A549 (cell line): ENCODE measurements at regions not wholly inside any gene's neighbourhood (a gene's known extent, or its start where the extent isn't known, plus 50 kb on each side); places are given as distances from the start of the nearest gene placed in this dataset.

Experiments used
- ATAC-seq, 2 experiments: fragments of 200-7000 bp in 1 of 2; fragments of >200 bp in 1 of 2; cut with Nextera tagmentation in 1 of 2; cut with Tn5 transposase in 1 of 2; 3 replicates each; pipeline versions ENCODE4 v1.8.0 to v1.9.1; 2018 to 2020; ENCODE audit warnings: mild to moderate bottlenecking in 1 of 2, moderate library complexity in 1 of 2
- CTCF ChIA-PET: fragments of 300-600 bp; sonication (Branson Sonifier 250); formaldehyde crosslinking; extraction: SDS; loops from one replicate; lab custom pipeline; 2021; ENCODE audit warnings: antibody characterized with exemption, inconsistent platforms; lab: Yijun Ruan, JAX
- POLR2A ChIA-PET: fragments of 350-600 bp; formaldehyde crosslinking; extraction: SDS; loops from one replicate; lab custom pipeline; 2021; ENCODE audit warnings: antibody characterized with exemption, inconsistent platforms; lab: Yijun Ruan, JAX
- DNase-seq, 2 experiments: peaks; one replicate each; pipeline versions ENCODE4 v3.0.0 to v3.0.0-alpha.2; 2011 to 2016; ENCODE audit warnings: low read depth in 1 of 2, low spot score in 1 of 2
- FAIRE-seq: peaks from 2 replicates; lab custom pipeline; 2011; peaks lifted over from hg19 to GRCh38; lab: Jason Lieb, UNC
- H3K27ac ChIP-seq, 2 experiments: fragments of >200 bp; sonication (Bioruptor Twin); formaldehyde crosslinking; 3 replicates each; pipeline ENCODE4 v1.5.1; 2016 to 2017
- H3K4me1 ChIP-seq: fragments of >200 bp; sonication (Bioruptor Twin); formaldehyde crosslinking; 3 replicates; pipeline ENCODE4 v1.6.1; 2016
- H3K4me2 ChIP-seq: fragments of >200 bp; sonication (Bioruptor Twin); formaldehyde crosslinking; 3 replicates; pipeline ENCODE4 v1.6.1; 2016
- H3K4me3 ChIP-seq: fragments of >200 bp; sonication (Bioruptor Twin); formaldehyde crosslinking; 3 replicates; pipeline ENCODE4 v1.5.1; 2016
- H3K9me3 ChIP-seq: fragments of >200 bp; sonication (Bioruptor Twin); formaldehyde crosslinking; 3 replicates; pipeline ENCODE4 v1.6.1; 2016
- BHLHE40 ChIP-seq: IDR thresholded peaks from 2 replicates; pipeline ENCODE4 v1.6.1; 2012; ENCODE audit warnings: low read depth, low read length, inconsistent platforms
- CBX8 ChIP-seq: fragments of 200-600 bp; sonication (generic); IDR thresholded peaks from 2 replicates; pipeline ENCODE4 v1.6.1; 2016
- CHD2 ChIP-seq: fragments of 150-350 bp; IDR thresholded peaks from 2 replicates; pipeline ENCODE4 v1.6.1; 2014; ENCODE audit warnings: low read length; ENCODE audit not compliant: partially characterized antibody
- EHF ChIP-seq: fragments of 250-450 bp; sonication (Bioruptor Pico); IDR thresholded peaks from 2 replicates; pipeline ENCODE4 v1.5.0; 2020; ENCODE audit warnings: mild to moderate bottlenecking
- EHMT2 ChIP-seq: fragments of 200-600 bp; sonication (generic); IDR thresholded peaks from 2 replicates; pipeline ENCODE4 v1.6.1; 2016; ENCODE audit warnings: antibody characterized with exemption, low read depth, mild to moderate bottlenecking, moderate library complexity
- GATA3 ChIP-seq: IDR thresholded peaks from 2 replicates; pipeline ENCODE4 v1.6.1; 2012; ENCODE audit warnings: borderline replicate concordance
- HEYL ChIP-seq: fragments of 250-450 bp; sonication (Bioruptor Pico); IDR thresholded peaks from 2 replicates; pipeline ENCODE4 v1.8.0; 2021; ENCODE audit warnings: mild to moderate bottlenecking, moderate library complexity
- HOXB13 ChIP-seq: fragments of 250-450 bp; sonication (Bioruptor Pico); IDR thresholded peaks from 2 replicates; pipeline ENCODE4 v1.5.0; 2020; ENCODE audit warnings: low read depth, mild to moderate bottlenecking, moderate library complexity
- MYC ChIP-seq: IDR thresholded peaks from 2 replicates; pipeline ENCODE4 v1.6.1; 2012; ENCODE audit warnings: mild to moderate bottlenecking, inconsistent platforms, low read length, improper control_type of control experiment, borderline replicate concordance
- NR3C1 ChIP-seq: fragments of >200 bp; sonication (Bioruptor Twin); formaldehyde crosslinking; IDR thresholded peaks from 3 replicates; pipeline ENCODE4 v1.6.1; 2017
- PHF8 ChIP-seq: fragments of 200-600 bp; sonication (generic); IDR thresholded peaks from 2 replicates; pipeline ENCODE4 v1.6.1; 2016; ENCODE audit warnings: low read depth, mild to moderate bottlenecking, antibody characterized with exemption, moderate library complexity, borderline replicate concordance
- RAD21 ChIP-seq, 2 experiments: fragments of >200 bp in 1 of 2; sonication (Bioruptor Twin) in 1 of 2; formaldehyde crosslinking in 1 of 2; IDR thresholded peaks in 1 of 2; conservative IDR thresholded peaks in 1 of 2; 2 replicates in 1 of 2; 3 replicates in 1 of 2; pipeline ENCODE4 v1.6.1; 2012 to 2018; ENCODE audit warnings: inconsistent platforms in 1 of 2
- RARB ChIP-seq: fragments of 250-450 bp; sonication (Bioruptor Pico); IDR thresholded peaks from 2 replicates; pipeline ENCODE4 v1.8.0; 2021; ENCODE audit warnings: mild to moderate bottlenecking, moderate library complexity
- RFX5 ChIP-seq: fragments of 450-650 bp; IDR thresholded peaks from 2 replicates; pipeline ENCODE4 v1.7.1; 2014; ENCODE audit warnings: antibody characterized with exemption, mild to moderate bottlenecking, moderate library complexity
- RNF2 ChIP-seq: fragments of 200-600 bp; sonication (generic); IDR thresholded peaks from 2 replicates; pipeline ENCODE4 v1.6.1; 2016; ENCODE audit warnings: low read depth, mild to moderate bottlenecking, antibody characterized with exemption, moderate library complexity, borderline replicate concordance
- ZC3H11A ChIP-seq: fragments of 450-650 bp; IDR thresholded peaks from 2 replicates; pipeline ENCODE4 v1.6.1; 2014; ENCODE audit warnings: antibody characterized with exemption, mild to moderate bottlenecking
- ZFP36 ChIP-seq: fragments of 450-650 bp; IDR thresholded peaks from 2 replicates; pipeline ENCODE4 v1.6.1; 2014; ENCODE audit warnings: borderline replicate concordance; ENCODE audit not compliant: partially characterized antibody
- WGBS: methylation state at CpG from one replicate; pipeline ENCODE4 v1.1.6; 2017; ENCODE audit errors: missing lambda C conversion rate; 5-methylcytosine and 5-hydroxymethylcytosine counted together
- TF ChIP-seq, protein P1 (sequence below): fragments of >200 bp; sonication (Bioruptor Twin); formaldehyde crosslinking; IDR thresholded peaks from 3 replicates; pipeline ENCODE4 v1.6.1; 2016
- TF ChIP-seq, protein P2 (sequence below): IDR thresholded peaks from 2 replicates; pipeline ENCODE4 v1.6.1; 2012
- TF ChIP-seq, protein P3 (sequence below): fragments of 250-450 bp; sonication (Bioruptor Pico); IDR thresholded peaks from 2 replicates; pipeline ENCODE4 v1.5.0; 2021; ENCODE audit warnings: mild to moderate bottlenecking, moderate library complexity, borderline replicate concordance
- TF ChIP-seq, protein P4 (sequence below): fragments of 150-350 bp; IDR thresholded peaks from 2 replicates; pipeline ENCODE4 v1.6.1; 2014; ENCODE audit warnings: low read depth, mild to moderate bottlenecking, low read length
- TF ChIP-seq, protein P5 (sequence below): IDR thresholded peaks from 2 replicates; pipeline ENCODE4 v1.6.1; 2012
- TF ChIP-seq, protein P6 (sequence below): fragments of >200 bp; sonication (Bioruptor Twin); formaldehyde crosslinking; IDR thresholded peaks from 3 replicates; pipeline ENCODE4 v1.5.1; 2016
- TF ChIP-seq, protein P7 (sequence below): IDR thresholded peaks from 2 replicates; pipeline ENCODE4 v1.6.1; 2012; ENCODE audit warnings: low read depth, borderline replicate concordance

DNA sequence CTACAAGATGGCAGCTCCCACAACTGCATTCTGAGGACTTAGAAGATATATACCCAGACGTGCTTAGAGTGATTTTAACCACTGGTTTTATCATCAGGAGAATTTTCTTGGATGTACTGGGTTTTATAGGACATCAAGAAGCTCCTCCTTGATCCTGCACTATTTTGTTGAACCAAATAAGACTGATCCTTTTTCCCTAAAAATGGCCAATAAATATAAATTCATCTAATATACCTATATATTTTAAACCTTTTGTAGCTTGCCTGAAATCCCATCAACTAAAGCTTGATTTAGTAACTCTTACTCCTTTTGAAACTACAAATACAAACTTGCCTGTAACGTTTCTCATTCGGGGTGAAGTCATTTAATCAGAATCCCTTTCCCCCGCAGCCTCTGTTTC, 849.4 kb upstream of the ADAMTS5 start (continued):
- TF ChIP-seq, protein P1, sequence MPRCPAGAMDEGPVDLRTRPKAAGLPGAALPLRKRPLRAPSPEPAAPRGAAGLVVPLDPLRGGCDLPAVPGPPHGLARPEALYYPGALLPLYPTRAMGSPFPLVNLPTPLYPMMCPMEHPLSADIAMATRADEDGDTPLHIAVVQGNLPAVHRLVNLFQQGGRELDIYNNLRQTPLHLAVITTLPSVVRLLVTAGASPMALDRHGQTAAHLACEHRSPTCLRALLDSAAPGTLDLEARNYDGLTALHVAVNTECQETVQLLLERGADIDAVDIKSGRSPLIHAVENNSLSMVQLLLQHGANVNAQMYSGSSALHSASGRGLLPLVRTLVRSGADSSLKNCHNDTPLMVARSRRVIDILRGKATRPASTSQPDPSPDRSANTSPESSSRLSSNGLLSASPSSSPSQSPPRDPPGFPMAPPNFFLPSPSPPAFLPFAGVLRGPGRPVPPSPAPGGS, result no peak
- TF ChIP-seq RARB (CRISPR knock-in tag), result no peak
- TF ChIP-seq PHF8, result no peak
- no peak for TF ChIP-seq GATA3
- no peak for TF ChIP-seq CBX8
- TF ChIP-seq, all 56 proteins: peak for 0

DNA sequence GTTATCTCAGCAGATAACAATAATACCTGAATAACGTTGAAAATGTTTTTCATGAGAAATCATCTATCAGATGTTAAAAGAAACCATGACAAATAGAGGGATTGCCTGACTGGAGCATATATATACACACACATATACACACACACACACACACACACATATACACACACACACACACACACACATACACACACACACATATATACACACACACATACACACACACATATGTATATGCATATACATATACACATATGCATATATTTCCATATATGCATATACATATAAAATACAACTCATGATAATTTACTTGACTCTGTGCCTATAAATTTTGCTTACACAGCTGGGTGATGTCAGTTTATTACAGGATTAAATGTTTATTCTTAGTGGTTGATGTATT, 847.3 kb upstream of the ADAMTS5 start:
- Histone ChIP-seq H3K4me3 (no peak overlapping the region), H3K4me2 (no peak overlapping the region), H3K9me3 (no peaks in the 10 kb centered on the region), H3K4me1 (no peaks in the 10 kb centered on the region), H3K27ac (no peak overlapping the region)
- DNase-seq, result no peak
- ATAC-seq, result no peak
- no peak for FAIRE-seq
- TF ChIP-seq, protein P2, sequence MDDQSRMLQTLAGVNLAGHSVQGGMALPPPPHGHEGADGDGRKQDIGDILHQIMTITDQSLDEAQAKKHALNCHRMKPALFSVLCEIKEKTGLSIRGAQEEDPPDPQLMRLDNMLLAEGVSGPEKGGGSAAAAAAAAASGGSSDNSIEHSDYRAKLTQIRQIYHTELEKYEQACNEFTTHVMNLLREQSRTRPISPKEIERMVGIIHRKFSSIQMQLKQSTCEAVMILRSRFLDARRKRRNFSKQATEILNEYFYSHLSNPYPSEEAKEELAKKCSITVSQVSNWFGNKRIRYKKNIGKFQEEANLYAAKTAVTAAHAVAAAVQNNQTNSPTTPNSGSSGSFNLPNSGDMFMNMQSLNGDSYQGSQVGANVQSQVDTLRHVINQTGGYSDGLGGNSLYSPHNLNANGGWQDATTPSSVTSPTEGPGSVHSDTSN, result no peak
- TF ChIP-seq EHF (CRISPR knock-in tag) (no peak), GATA3 (no peak), RNF2 (no peak), CHD2 (no peak), MYC (no peak), EHMT2 (no peak), RAD21 (conservative IDR thresholded peaks at IDR 0.05 in 1 of 2, IDR thresholded peaks at IDR 0.05 in 1 of 2) (no peak), HOXB13 (CRISPR knock-in tag) (no peak), RFX5 (no peak), ZC3H11A (no peak), BHLHE40 (no peak)
- TF ChIP-seq, protein P1, result no peak
- TF ChIP-seq, protein P3, sequence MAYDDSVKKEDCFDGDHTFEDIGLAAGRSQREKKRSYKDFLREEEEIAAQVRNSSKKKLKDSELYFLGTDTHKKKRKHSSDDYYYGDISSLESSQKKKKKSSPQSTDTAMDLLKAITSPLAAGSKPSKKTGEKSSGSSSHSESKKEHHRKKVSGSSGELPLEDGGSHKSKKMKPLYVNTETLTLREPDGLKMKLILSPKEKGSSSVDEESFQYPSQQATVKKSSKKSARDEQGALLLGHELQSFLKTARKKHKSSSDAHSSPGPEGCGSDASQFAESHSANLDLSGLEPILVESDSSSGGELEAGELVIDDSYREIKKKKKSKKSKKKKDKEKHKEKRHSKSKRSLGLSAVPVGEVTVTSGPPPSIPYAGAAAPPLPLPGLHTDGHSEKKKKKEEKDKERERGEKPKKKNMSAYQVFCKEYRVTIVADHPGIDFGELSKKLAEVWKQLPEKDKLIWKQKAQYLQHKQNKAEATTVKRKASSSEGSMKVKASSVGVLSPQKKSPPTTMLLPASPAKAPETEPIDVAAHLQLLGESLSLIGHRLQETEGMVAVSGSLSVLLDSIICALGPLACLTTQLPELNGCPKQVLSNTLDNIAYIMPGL, result no peak
- TF ChIP-seq, protein P4, sequence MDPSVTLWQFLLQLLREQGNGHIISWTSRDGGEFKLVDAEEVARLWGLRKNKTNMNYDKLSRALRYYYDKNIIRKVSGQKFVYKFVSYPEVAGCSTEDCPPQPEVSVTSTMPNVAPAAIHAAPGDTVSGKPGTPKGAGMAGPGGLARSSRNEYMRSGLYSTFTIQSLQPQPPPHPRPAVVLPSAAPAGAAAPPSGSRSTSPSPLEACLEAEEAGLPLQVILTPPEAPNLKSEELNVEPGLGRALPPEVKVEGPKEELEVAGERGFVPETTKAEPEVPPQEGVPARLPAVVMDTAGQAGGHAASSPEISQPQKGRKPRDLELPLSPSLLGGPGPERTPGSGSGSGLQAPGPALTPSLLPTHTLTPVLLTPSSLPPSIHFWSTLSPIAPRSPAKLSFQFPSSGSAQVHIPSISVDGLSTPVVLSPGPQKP, result no peak
- POLR2A ChIA-PET, result no interaction called here
- WGBS, result 14% methylated on average over 1 of the region's 1 CpG
- CTCF ChIA-PET, result no interaction called here

DNA sequence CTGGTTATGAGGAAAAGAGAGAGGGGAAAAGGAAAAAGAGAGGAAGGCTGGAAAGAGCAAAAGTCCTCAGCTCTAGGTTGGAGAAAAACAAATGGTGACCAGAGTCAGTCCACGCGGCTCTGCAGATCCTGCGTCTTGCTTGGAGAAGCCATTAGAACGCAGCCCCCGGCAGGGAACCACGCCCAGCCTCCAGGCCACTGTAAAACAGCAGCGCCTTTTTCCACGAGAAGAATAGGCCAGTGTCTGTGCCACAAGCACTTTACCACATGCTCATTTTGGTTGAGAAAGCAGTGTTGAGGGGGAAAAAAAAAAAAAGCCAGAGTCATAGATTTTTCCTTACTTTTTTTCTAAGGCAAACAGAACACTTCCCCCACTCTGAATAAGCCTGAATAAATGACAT, 846.9 kb upstream of the ADAMTS5 start:
- Histone ChIP-seq H3K4me2 (no peak overlapping the region), H3K4me3 (no peak overlapping the region), H3K27ac (no peak overlapping the region), H3K9me3 (no peaks in the 10 kb centered on the region), H3K4me1 (no peaks in the 10 kb centered on the region)
- POLR2A ChIA-PET, result no interaction called here
- WGBS, result 2% methylated on average over 8 of the region's 8 CpGs
- CTCF ChIA-PET, result no interaction called here
- FAIRE-seq (no peak), ATAC-seq (no peak), DNase-seq (no peak)
- TF ChIP-seq, protein P5, sequence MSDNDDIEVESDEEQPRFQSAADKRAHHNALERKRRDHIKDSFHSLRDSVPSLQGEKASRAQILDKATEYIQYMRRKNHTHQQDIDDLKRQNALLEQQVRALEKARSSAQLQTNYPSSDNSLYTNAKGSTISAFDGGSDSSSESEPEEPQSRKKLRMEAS, result no peak
- TF ChIP-seq, protein P6, sequence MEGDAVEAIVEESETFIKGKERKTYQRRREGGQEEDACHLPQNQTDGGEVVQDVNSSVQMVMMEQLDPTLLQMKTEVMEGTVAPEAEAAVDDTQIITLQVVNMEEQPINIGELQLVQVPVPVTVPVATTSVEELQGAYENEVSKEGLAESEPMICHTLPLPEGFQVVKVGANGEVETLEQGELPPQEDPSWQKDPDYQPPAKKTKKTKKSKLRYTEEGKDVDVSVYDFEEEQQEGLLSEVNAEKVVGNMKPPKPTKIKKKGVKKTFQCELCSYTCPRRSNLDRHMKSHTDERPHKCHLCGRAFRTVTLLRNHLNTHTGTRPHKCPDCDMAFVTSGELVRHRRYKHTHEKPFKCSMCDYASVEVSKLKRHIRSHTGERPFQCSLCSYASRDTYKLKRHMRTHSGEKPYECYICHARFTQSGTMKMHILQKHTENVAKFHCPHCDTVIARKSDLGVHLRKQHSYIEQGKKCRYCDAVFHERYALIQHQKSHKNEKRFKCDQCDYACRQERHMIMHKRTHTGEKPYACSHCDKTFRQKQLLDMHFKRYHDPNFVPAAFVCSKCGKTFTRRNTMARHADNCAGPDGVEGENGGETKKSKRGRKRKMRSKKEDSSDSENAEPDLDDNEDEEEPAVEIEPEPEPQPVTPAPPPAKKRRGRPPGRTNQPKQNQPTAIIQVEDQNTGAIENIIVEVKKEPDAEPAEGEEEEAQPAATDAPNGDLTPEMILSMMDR, result no peak
- TF ChIP-seq, protein P7, sequence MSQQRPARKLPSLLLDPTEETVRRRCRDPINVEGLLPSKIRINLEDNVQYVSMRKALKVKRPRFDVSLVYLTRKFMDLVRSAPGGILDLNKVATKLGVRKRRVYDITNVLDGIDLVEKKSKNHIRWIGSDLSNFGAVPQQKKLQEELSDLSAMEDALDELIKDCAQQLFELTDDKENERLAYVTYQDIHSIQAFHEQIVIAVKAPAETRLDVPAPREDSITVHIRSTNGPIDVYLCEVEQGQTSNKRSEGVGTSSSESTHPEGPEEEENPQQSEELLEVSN, result no peak
- no peak for TF ChIP-seq NR3C1
- TF ChIP-seq, protein P3, result no peak
- no peak for TF ChIP-seq ZFP36
- no peak for TF ChIP-seq HEYL (CRISPR knock-in tag)
